ENCODE measurements at regions not wholly inside any gene's neighbourhood (a gene's known extent, or its start where the extent isn't known, plus 50 kb on each side); places are given as distances from the start of the nearest gene placed in this dataset.
A peak's percentile ranks its signal among the peaks of the same experiment; 100 is the strongest.

- 0 out of 2 replicates have a peak overlapping the region, but pooled peaks have one; percentile 8 for H2BK20ac ChIP-seq (ENCODE audit: low read depth, low read length)
- H4K5ac ChIP-seq (ENCODE audit: low read depth, low read length): no peak overlapping the region; the same call in 1 of the 2 replicates
- CTCF ChIA-PET: no interaction called here
- H3K27ac ChIP-seq (ENCODE audit: insufficient read depth, low read length): no peak overlapping the region
- no peak overlapping the region for H2AK9ac ChIP-seq (replicated peaks; ENCODE audit: low read depth, low read length, poor library complexity)
- no peak overlapping the region for H3K4me3 ChIP-seq (ENCODE audit: insufficient read depth, low read depth, low read length)
- BruUV-seq (replicated peaks): no TSS peak
- H3K23ac ChIP-seq (ENCODE audit: low read depth, low read length): no peak overlapping the region
- no peak overlapping the region; the same call in 2 of the 3 replicates for H2BK15ac ChIP-seq (ENCODE audit: low read depth, low read length)
- no peak overlapping the region for H3K4ac ChIP-seq (ENCODE audit: low read depth, low read length)
- no peaks in the 10 kb centered on the region for H4K20me1 ChIP-seq (ENCODE audit: insufficient read depth, low read length)
- no peaks in the 10 kb centered on the region; the same call in 1 of the 2 replicates for H3K4me1 ChIP-seq (ENCODE audit: control insufficient read depth, insufficient read depth, low read length)
- H3K56ac ChIP-seq (ENCODE audit: extremely low read depth, insufficient read depth, low read length): no peak overlapping the region
- H2BK120ac ChIP-seq (ENCODE audit: low read depth, low read length): no peak overlapping the region
- no peak overlapping the region for H4K91ac ChIP-seq (ENCODE audit: insufficient read depth, low read depth, low read length)
- H4K8ac ChIP-seq (ENCODE audit: low read depth in 2 of 2, low read length in 2 of 2): no peak overlapping the region
- DNase-seq: peak; percentile 19
- TF ChIP-seq CEBPB (IDR thresholded peaks at IDR 0.05; ENCODE audit: low read depth, low read length) (peak; percentile 63), CTCF (conservative IDR thresholded peaks at IDR 0.05; ENCODE audit: low read depth, low read length) (no peak), POLR2A (IDR thresholded peaks at IDR 0.05; ENCODE audit: low read depth, low read length) (no peak), ELK1 (IDR thresholded peaks at IDR 0.05; ENCODE audit: borderline replicate concordance, low read depth, low read length) (no peak)
- in situ Hi-C loops (cut with MboI; ENCODE audit: low sequenced_read_pairs): no loop called here
- H3K9me1 ChIP-seq (ENCODE audit: insufficient read depth, low read length): no peaks in the 10 kb centered on the region
- H3K9ac ChIP-seq (ENCODE audit: low read depth, low read length): no peak overlapping the region
- peak overlapping the region; percentile 56; the same call in 1 of the 2 replicates for H3K18ac ChIP-seq (ENCODE audit: low read depth, low read length)
- H3K36me3 ChIP-seq (ENCODE audit: control insufficient read depth, insufficient read depth, low read length): no peaks in the 10 kb centered on the region
- peak overlapping the region; percentile 40 for H2BK5ac ChIP-seq (ENCODE audit: low read depth, low read length, poor library complexity, severe bottlenecking)
- intact Hi-C loops (cut with micrococcal nuclease): no loop called here
- H2AFZ ChIP-seq (replicated peaks; ENCODE audit: low read length, poor library complexity): no peak overlapping the region
- WGBS, 2 experiments (ENCODE audit: extremely low coverage in 2 of 2, insufficient read length in 1 of 2): 83% methylated on average over 2 of the region's 4 CpGs; no CpG with 5 or more reads in 1 of the 2 experiments
- dilution Hi-C loops (cut with HindIII; ENCODE audit: low sequenced_read_pairs, unreplicated experiment): no loop called here
- peak; percentile 35 for ATAC-seq (ENCODE audit: low read depth)
- POLR2A ChIA-PET (ENCODE audit: unreplicated experiment): no interaction called here
- H3K9me3 ChIP-seq (ENCODE audit: control insufficient read depth, insufficient read depth, low read length): no peaks in the 10 kb centered on the region
- no peak overlapping the region for H3K14ac ChIP-seq (replicated peaks; ENCODE audit: low read depth, low read length)
- peak overlapping the region; percentile 28; the same call in 1 of the 2 replicates for H3K4me2 ChIP-seq (ENCODE audit: low read depth, low read length)
- no peaks in the 10 kb centered on the region for H3K27me3 ChIP-seq (ENCODE audit: control insufficient read depth, insufficient read depth, low read length)
- no peaks in the 10 kb centered on the region for H3K79me1 ChIP-seq (ENCODE audit: low read depth in 1 of 2, low read length in 2 of 2)
- no peak overlapping the region for H2AK5ac ChIP-seq (ENCODE audit: low read depth, low read length)
Observed at GRCh38 chr10:36224431-36224985, 582.4 kb upstream of the FZD8 start.

Measured in IMR-90 (cell line).